HL-60 (cell line): ENCODE measurements at regions not wholly inside any gene's neighbourhood (a gene's known extent, or its start where the extent isn't known, plus 50 kb on each side); places are given as distances from the start of the nearest gene placed in this dataset.

Experiments used
- DNase-seq, 2 experiments: peaks; one replicate each; pipeline ENCODE4 v3.0.0-alpha.2; 2010 to 2020; ENCODE audit warnings: low read depth in 1 of 2, low spot score in 1 of 2
- H3K27ac ChIP-seq: fragments of 250-450 bp; sonication (Bioruptor Pico); replicated peaks from 2 replicates; pipeline ENCODE4 v1.5.1; 2020; ENCODE audit warnings: mild to moderate bottlenecking, moderate library complexity
- H3K27me3 ChIP-seq: fragments of 250-450 bp; sonication (Bioruptor Pico); 2 replicates; pipeline ENCODE4 v1.5.1; 2021; ENCODE audit warnings: mild to moderate bottlenecking, moderate library complexity; ENCODE audit not compliant: insufficient read depth, poor library complexity, severe bottlenecking
- H3K4me3 ChIP-seq: replicated peaks from 2 replicates; pipeline ENCODE4 v1.5.1; 2011; ENCODE audit warnings: mild to moderate bottlenecking, control low read depth, low read length; ENCODE audit not compliant: insufficient read depth
- CTCF ChIP-seq: IDR thresholded peaks from one replicate; pipeline ENCODE4 v1.5.1; 2011; ENCODE audit warnings: low read length, control low read depth, inconsistent platforms; ENCODE audit not compliant: insufficient read depth
- GABPA ChIP-seq: IDR thresholded peaks from 2 replicates; pipeline ENCODE4 v1.6.1; 2012; ENCODE audit warnings: low read depth
- POLR2AphosphoS5 ChIP-seq: IDR thresholded peaks from 2 replicates; pipeline ENCODE4 v1.6.1; 2012; ENCODE audit warnings: low read depth
- REST ChIP-seq: IDR thresholded peaks from 2 replicates; pipeline ENCODE4 v1.6.1; 2012; ENCODE audit warnings: low read depth; ENCODE audit not compliant: insufficient replicate concordance
- SPI1 ChIP-seq: IDR thresholded peaks from 2 replicates; pipeline ENCODE4 v1.6.1; 2012; ENCODE audit warnings: low read depth, mild to moderate bottlenecking, borderline replicate concordance

- no peak overlapping the region for H3K27ac ChIP-seq
- no peak overlapping the region for H3K4me3 ChIP-seq
- H3K27me3 ChIP-seq = peaks cover 5% of the 10 kb centered on the region
- DNase-seq = no peak
- TF ChIP-seq CTCF (no peak), SPI1 (no peak), REST (no peak), GABPA (no peak), POLR2AphosphoS5 (no peak)
Observed at GRCh38 chr14:59117754-59118528, 70.5 kb upstream of the DAAM1 start.

DNA sequence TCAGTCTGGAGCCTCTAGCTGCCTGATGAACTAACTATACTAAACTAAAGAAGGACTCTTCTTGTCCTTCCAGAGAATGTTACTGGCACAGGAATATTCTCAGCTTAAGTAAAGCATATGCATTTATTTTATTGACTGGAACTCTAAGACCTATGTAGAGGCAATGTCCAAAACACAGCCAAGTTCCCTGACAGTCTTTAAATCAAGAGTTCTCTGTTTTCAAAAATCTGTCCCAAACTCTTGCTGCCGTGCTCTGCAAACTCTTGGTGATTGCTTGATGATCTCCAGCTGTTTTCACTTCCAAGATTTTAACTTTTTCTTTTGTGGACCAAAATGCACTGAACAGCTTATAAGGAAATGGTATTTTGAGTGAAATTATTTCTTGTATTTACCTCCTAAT is 67.5 kb upstream of the DAAM1 start:
- Histone ChIP-seq H3K27ac (no peak overlapping the region), H3K4me3 (no peak overlapping the region), H3K27me3 (peaks cover 5% of the 10 kb centered on the region)
- no peak for DNase-seq
- TF ChIP-seq SPI1 = no peak
- TF ChIP-seq CTCF = no peak
- no peak for TF ChIP-seq POLR2AphosphoS5
- TF ChIP-seq GABPA = no peak
- TF ChIP-seq REST = no peak

DNA sequence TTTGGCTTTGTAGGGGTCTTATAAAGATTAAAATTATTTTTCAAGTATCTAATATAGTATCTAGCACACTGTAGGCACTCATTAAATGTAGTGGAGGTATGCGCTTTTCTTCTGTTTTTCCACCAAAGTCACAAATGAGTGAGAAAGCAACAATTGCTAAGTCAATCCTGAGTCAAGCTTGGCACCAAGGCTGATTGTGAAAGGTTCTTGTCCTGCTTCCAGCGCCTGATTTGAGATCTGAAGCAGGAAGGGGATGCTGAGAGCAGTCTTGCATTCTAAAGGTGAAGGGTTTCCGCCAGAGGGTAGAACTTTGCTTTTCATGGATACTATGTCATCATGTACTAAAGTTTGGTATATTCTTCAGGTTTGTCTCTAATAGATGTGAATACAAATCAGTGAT is 64.9 kb upstream of the DAAM1 start:
- DNase-seq = no peak
- H3K27me3 ChIP-seq = no peaks in the 10 kb centered on the region
- no peak overlapping the region for H3K27ac ChIP-seq
- no peak overlapping the region for H3K4me3 ChIP-seq
- TF ChIP-seq SPI1 = no peak
- TF ChIP-seq REST = no peak
- no peak for TF ChIP-seq GABPA
- TF ChIP-seq CTCF = no peak
- TF ChIP-seq POLR2AphosphoS5 = no peak
